Smooth muscle cell of the brain vasculature (primary cell): ENCODE measurements at regions not wholly inside any gene's neighbourhood (a gene's known extent, or its start where the extent isn't known, plus 50 kb on each side); places are given as distances from the start of the nearest gene placed in this dataset.

Source experiments
- DNase-seq: peaks from one replicate; pipeline ENCODE4 v3.0.0-alpha.2; 2012; ENCODE audit warnings: low read depth, low spot score

GRCh38 chr18:55120896-55121295 lies 161.6 kb upstream of the CCDC68 start:
- DNase-seq, result no peak

- DNase-seq, result no peak
Measured at GRCh38 chr18:55119434-55119833, 160.2 kb upstream of the CCDC68 start.

GRCh38 chr18:55119016-55119415 lies 159.8 kb upstream of the CCDC68 start:
- no peak for DNase-seq

GRCh38 chr18:55116863-55117262 lies 157.6 kb upstream of the CCDC68 start:
- no peak for DNase-seq

- DNase-seq, result no peak
Measured at GRCh38 chr18:55115606-55116005, 156.3 kb upstream of the CCDC68 start.

GRCh38 chr18:55114876-55115275 lies 155.6 kb upstream of the CCDC68 start:
- no peak for DNase-seq

- no peak for DNase-seq
Measured at GRCh38 chr18:55113800-55114199, 154.5 kb upstream of the CCDC68 start.

- DNase-seq, result peak; percentile 28
Measured at GRCh38 chr18:55111271-55111670, 152.0 kb upstream of the CCDC68 start.

- DNase-seq, result no peak
Measured at GRCh38 chr18:55110436-55110835, 151.2 kb upstream of the CCDC68 start.

GRCh38 chr18:55109818-55110414 lies 150.7 kb upstream of the CCDC68 start:
- DNase-seq, result no peak

- DNase-seq, result no peak
Measured at GRCh38 chr18:55106906-55107305, 147.6 kb upstream of the CCDC68 start.

- no peak for DNase-seq
Measured at GRCh38 chr18:55106466-55106865, 147.2 kb upstream of the CCDC68 start.

GRCh38 chr18:55105873-55106272 lies 146.6 kb upstream of the CCDC68 start:
- no peak for DNase-seq

- DNase-seq, result no peak
Measured at GRCh38 chr18:55102958-55103456, 143.7 kb upstream of the CCDC68 start.

- DNase-seq, result no peak
Measured at GRCh38 chr18:55102501-55102900, 143.2 kb upstream of the CCDC68 start.

- DNase-seq, result no peak
Measured at GRCh38 chr18:55101458-55101824, 142.2 kb upstream of the CCDC68 start.

- DNase-seq, result no peak
Measured at GRCh38 chr18:55100817-55101457, 141.7 kb upstream of the CCDC68 start.

- DNase-seq, result no peak
Measured at GRCh38 chr18:55097456-55098170, 138.4 kb upstream of the CCDC68 start.

GRCh38 chr18:55096263-55096951 lies 137.1 kb upstream of the CCDC68 start:
- DNase-seq, result peak; percentile 51

- DNase-seq, result no peak
Measured at GRCh38 chr18:55095584-55095983, 136.3 kb upstream of the CCDC68 start.

GRCh38 chr18:55093808-55094207 lies 134.5 kb upstream of the CCDC68 start:
- no peak for DNase-seq

GRCh38 chr18:55093295-55093694 lies 134.0 kb upstream of the CCDC68 start:
- no peak for DNase-seq
